22Rv1 (cell line): ENCODE measurements at regions not wholly inside any gene's neighbourhood (a gene's known extent, or its start where the extent isn't known, plus 50 kb on each side); places are given as distances from the start of the nearest gene placed in this dataset.
A peak's percentile ranks its signal among the peaks of the same experiment; 100 is the strongest.

ENCODE experiments used
- H3K27ac ChIP-seq: fragments of 450-650 bp; 2 replicates; pipeline ENCODE4 v1.5.1; 2017
- CTCF ChIP-seq: fragments of 450-650 bp; IDR thresholded peaks from 2 replicates; pipeline ENCODE4 v1.5.1; 2017; ENCODE audit warnings: mild to moderate bottlenecking
- ZFX ChIP-seq: fragments of 450-650 bp; IDR thresholded peaks from 2 replicates; pipeline ENCODE4 v1.6.1; 2017; ENCODE audit warnings: antibody characterized with exemption, borderline replicate concordance

DNA sequence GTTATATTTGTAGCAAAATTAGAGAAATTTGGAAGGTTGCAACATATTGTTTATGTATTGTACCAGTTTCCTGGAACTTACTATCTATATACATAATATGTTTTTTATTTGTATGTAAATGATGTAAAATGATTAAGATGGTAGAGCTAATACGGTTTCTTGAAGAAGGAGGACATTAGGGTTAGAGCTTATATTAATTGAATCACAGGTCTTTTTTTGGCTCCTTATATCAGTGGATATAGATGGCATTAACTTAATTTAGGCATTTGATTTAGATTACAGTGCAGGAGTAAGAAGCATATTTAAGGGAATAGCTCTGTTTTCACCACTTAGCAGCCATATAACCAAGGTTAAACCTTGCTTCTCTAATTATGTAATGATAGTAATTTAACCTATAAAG lies 357.7 kb downstream of the USP25 start:
- peak overlapping the region; percentile 38 for H3K27ac ChIP-seq
- TF ChIP-seq ZFX (no peak), CTCF (no peak)

DNA sequence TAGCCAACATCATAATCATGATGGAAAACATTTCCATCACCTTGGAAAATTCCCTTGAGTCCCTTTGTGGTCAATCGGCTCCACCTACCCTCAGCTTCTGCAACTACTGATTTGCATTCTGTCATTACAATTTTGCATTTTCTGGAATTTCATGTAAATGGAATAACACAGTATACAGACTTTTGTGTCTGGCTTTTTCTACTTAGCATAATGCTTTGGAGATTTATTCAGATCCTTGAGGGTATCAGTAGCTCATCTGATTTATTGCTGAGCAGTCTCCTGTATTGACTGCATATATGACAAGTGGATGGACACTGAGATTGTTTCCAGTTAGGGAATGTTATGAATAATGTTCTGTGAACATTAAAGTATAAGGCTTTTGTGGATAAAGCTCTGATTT lies 358.3 kb downstream of the USP25 start:
- TF ChIP-seq CTCF (no peak), ZFX (no peak)
- H3K27ac ChIP-seq, result no peak overlapping the region

DNA sequence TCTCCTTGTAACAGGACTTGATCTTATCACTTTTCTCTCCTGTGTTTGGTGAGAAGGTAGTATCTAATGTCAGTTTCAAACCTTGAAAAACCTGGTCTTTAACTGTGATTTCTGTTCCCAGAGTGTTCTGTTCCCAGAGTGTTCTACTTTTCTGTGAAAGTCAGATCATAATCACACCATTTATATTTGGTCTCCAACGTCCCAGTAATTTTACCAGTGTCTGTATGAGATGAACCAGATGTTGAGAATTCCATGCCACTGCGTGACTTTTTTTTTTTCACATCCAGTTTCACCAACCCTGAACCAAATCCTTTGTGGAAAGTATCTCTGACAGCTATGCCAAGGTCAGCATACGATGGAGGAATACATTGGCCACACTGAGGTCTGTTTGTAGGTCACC lies 365.2 kb downstream of the USP25 start:
- no peak overlapping the region for H3K27ac ChIP-seq
- no peak for TF ChIP-seq CTCF
- no peak for TF ChIP-seq ZFX

DNA sequence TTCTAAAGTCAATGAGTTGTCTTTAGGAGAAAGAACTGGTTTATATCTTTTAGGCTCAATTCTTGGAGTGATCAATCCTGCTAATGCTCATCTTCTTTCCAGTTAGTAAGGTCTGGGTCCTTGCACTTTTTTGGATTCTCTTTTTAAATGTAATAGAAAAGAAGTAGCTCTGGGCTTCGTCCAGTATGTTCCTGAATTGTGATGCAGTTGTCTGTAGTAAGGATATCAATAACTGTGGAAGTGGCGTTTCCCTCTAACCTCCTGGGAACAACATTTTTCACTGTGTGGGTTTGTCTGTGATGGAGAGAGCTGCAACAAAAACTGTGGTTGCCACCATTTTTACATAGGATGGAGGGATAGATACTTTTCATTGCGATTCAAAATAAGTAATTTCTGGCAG lies 367.2 kb downstream of the USP25 start:
- H3K27ac ChIP-seq, result no peak overlapping the region
- no peak for TF ChIP-seq ZFX
- no peak for TF ChIP-seq CTCF

DNA sequence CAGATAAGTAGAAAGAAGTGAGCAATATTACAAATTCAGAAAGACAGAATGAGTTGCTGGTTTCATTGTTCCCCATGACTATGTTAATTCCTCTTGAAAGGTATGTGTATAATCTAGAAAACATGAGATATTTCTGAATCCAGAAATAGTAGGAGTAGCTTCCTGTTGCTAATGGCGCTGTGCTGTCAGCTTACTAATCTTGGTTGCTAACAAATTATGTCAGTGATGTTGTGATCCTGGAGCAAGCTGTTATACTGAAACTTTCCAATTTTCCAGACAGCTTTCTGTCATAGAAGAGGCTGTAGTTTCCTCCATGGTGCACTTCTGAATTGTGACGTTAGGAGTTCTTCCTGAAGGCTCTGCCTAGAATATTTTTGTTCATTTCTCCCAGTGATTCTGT lies 372.3 kb downstream of the USP25 start:
- TF ChIP-seq ZFX (no peak), CTCF (no peak)

GRCh38 chr21:16108561-16109075 lies 378.8 kb downstream of the USP25 start:
- TF ChIP-seq ZFX (no peak), CTCF (no peak)
- H3K27ac ChIP-seq, result no peak overlapping the region

More for the DNA sequence above, 372.3 kb downstream of the USP25 start:
- no peak overlapping the region for H3K27ac ChIP-seq

DNA sequence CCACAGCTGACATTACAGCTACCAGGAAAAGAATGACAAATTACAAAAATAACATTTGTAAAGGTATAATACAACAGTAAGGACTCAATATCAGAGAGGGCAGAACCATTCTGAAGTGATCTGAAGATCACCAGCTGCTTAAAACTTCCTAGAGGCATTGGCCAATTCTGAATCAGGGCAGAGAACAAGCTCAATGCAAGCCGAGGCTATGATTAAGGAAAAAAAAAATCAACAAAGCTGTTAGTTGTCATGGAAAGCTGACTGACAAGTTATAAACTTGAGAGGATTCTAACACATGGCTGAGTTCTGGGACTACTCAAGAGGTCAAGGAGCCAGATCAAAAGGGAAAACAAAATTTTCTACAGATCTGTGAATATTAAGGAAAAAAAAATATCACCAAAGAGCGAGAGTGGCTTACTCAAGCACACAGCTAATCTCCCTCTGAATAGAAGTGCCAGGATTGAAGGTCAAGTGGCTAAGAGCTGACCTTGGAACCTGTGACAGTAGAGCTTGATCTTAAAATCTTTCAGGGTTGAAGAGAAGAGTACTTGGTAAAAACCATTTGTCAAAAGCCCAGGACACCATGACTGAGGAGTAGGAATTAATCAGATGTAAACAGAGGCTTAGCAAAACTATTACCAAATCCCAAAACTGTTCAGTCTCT lies 383.4 kb downstream of the USP25 start:
- TF ChIP-seq ZFX (no peak), CTCF (no peak)

More for the DNA sequence above, 383.4 kb downstream of the USP25 start:
- H3K27ac ChIP-seq, result no peak overlapping the region
